ENCODE measurements at regions not wholly inside any gene's neighbourhood (a gene's known extent, or its start where the extent isn't known, plus 50 kb on each side); places are given as distances from the start of the nearest gene placed in this dataset.

- no peak for DNase-seq (ENCODE audit: low read depth)
- H3K4me3 ChIP-seq (ENCODE audit: low read depth, low read length) = no peak overlapping the region
- TF ChIP-seq CTCF (conservative IDR thresholded peaks at IDR 0.05; ENCODE audit: low read depth, low read length) = no peak
Observed at GRCh38 chr2:193580176-193580950, 1385.6 kb upstream of the TMEFF2 start.

- H3K4me3 ChIP-seq (ENCODE audit: low read depth, low read length) = no peak overlapping the region
- no peak for DNase-seq (ENCODE audit: low read depth)
- no peak for TF ChIP-seq CTCF (conservative IDR thresholded peaks at IDR 0.05; ENCODE audit: low read depth, low read length)
Observed at GRCh38 chr2:193566886-193567285, 1372.2 kb upstream of the TMEFF2 start.

GRCh38 chr2:193566276-193566675 lies 1371.5 kb upstream of the TMEFF2 start:
- DNase-seq (ENCODE audit: low read depth) = no peak
- TF ChIP-seq CTCF (conservative IDR thresholded peaks at IDR 0.05; ENCODE audit: low read depth, low read length) = no peak
- no peak overlapping the region for H3K4me3 ChIP-seq (ENCODE audit: low read depth, low read length)

GRCh38 chr2:193562031-193562430 lies 1367.3 kb upstream of the TMEFF2 start:
- no peak for TF ChIP-seq CTCF (conservative IDR thresholded peaks at IDR 0.05; ENCODE audit: low read depth, low read length)
- DNase-seq (ENCODE audit: low read depth) = no peak
- H3K4me3 ChIP-seq (ENCODE audit: low read depth, low read length) = no peak overlapping the region

GRCh38 chr2:193561054-193561453 lies 1366.3 kb upstream of the TMEFF2 start:
- no peak for DNase-seq (ENCODE audit: low read depth)
- no peak for TF ChIP-seq CTCF (conservative IDR thresholded peaks at IDR 0.05; ENCODE audit: low read depth, low read length)
- no peak overlapping the region for H3K4me3 ChIP-seq (ENCODE audit: low read depth, low read length)

GRCh38 chr2:193556766-193557470 lies 1362.2 kb upstream of the TMEFF2 start:
- DNase-seq (ENCODE audit: low read depth) = peak; percentile 38
- no peak for TF ChIP-seq CTCF (conservative IDR thresholded peaks at IDR 0.05; ENCODE audit: low read depth, low read length)
- no peak overlapping the region for H3K4me3 ChIP-seq (ENCODE audit: low read depth, low read length)
